ENCODE measurements at regions not wholly inside any gene's neighbourhood (a gene's known extent, or its start where the extent isn't known, plus 50 kb on each side); places are given as distances from the start of the nearest gene placed in this dataset.

GRCh38 chr18:71554686-71555085 is 989.5 kb downstream of the CBLN2 start:
- TF ChIP-seq, protein P1, sequence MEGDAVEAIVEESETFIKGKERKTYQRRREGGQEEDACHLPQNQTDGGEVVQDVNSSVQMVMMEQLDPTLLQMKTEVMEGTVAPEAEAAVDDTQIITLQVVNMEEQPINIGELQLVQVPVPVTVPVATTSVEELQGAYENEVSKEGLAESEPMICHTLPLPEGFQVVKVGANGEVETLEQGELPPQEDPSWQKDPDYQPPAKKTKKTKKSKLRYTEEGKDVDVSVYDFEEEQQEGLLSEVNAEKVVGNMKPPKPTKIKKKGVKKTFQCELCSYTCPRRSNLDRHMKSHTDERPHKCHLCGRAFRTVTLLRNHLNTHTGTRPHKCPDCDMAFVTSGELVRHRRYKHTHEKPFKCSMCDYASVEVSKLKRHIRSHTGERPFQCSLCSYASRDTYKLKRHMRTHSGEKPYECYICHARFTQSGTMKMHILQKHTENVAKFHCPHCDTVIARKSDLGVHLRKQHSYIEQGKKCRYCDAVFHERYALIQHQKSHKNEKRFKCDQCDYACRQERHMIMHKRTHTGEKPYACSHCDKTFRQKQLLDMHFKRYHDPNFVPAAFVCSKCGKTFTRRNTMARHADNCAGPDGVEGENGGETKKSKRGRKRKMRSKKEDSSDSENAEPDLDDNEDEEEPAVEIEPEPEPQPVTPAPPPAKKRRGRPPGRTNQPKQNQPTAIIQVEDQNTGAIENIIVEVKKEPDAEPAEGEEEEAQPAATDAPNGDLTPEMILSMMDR (IDR thresholded peaks at IDR 0.05; ENCODE audit: poor library complexity): no peak
- TF ChIP-seq EZH2phosphoT487 (IDR thresholded peaks at IDR 0.05; ENCODE audit: low read depth, severe bottlenecking, unreplicated experiment): no peak
- TF ChIP-seq EZH2 (IDR thresholded peaks at IDR 0.05; ENCODE audit: borderline replicate concordance): no peak
